DOHH2 (cell line): ENCODE measurements at regions not wholly inside any gene's neighbourhood (a gene's known extent, or its start where the extent isn't known, plus 50 kb on each side); places are given as distances from the start of the nearest gene placed in this dataset.

Source experiments
- H3F3A ChIP-seq: fragments of 200-600 bp; sonication (generic), shearing (Covaris generic); 2 replicates; pipeline ENCODE4 v1.6.0; 2016; ENCODE audit warnings: antibody characterized with exemption, mild to moderate bottlenecking; ENCODE audit not compliant: control insufficient read depth, insufficient read depth
- H3K27ac ChIP-seq: fragments of 200-600 bp; sonication (generic); 2 replicates; pipeline ENCODE4 v1.5.1; 2014; ENCODE audit warnings: low read depth, mild to moderate bottlenecking, low read length, moderate library complexity
- H3K27me3 ChIP-seq: fragments of 200-600 bp; sonication (generic); 2 replicates; pipeline ENCODE4 v1.6.1; 2014; ENCODE audit warnings: mild to moderate bottlenecking, low read length, mixed read lengths; ENCODE audit not compliant: control insufficient read depth
- H3K36me3 ChIP-seq: fragments of 200-600 bp; sonication (generic); 2 replicates; pipeline ENCODE4 v1.6.1; 2014; ENCODE audit warnings: mild to moderate bottlenecking, low read length, moderate library complexity, mixed read lengths; ENCODE audit not compliant: control insufficient read depth
- H3K4me1 ChIP-seq: fragments of 200-600 bp; sonication (generic); 2 replicates; pipeline ENCODE4 v1.6.1; 2014; ENCODE audit warnings: mild to moderate bottlenecking, low read length, mixed read lengths; ENCODE audit not compliant: control insufficient read depth
- H3K4me2 ChIP-seq: fragments of 200-600 bp; sonication (generic); 2 replicates; pipeline ENCODE4 v1.6.0; 2014; ENCODE audit warnings: mild to moderate bottlenecking, low read length, moderate library complexity
- H3K4me3 ChIP-seq: fragments of 200-600 bp; sonication (generic); 2 replicates; pipeline ENCODE4 v1.5.1; 2014; ENCODE audit warnings: mild to moderate bottlenecking, low read length, mixed read lengths
- H3K79me2 ChIP-seq: fragments of 200-600 bp; sonication (generic); 2 replicates; pipeline ENCODE4 v1.6.1; 2014; ENCODE audit warnings: mild to moderate bottlenecking, low read length, mixed read lengths; ENCODE audit not compliant: control insufficient read depth
- H3K9me2 ChIP-seq: fragments of 200-600 bp; sonication (generic); replicated peaks from 2 replicates; pipeline ENCODE4 v1.6.1; 2014; ENCODE audit warnings: mild to moderate bottlenecking, low read length, mixed read lengths; ENCODE audit not compliant: control insufficient read depth
- H3K9me3 ChIP-seq: fragments of 200-600 bp; sonication (generic); 2 replicates; pipeline ENCODE4 v1.6.1; 2014; ENCODE audit warnings: antibody characterized with exemption, low read length, mixed read lengths; ENCODE audit not compliant: control insufficient read depth, insufficient read depth
- H4K20me1 ChIP-seq: fragments of 200-600 bp; sonication (generic); 2 replicates; pipeline ENCODE4 v1.6.0; 2014; ENCODE audit warnings: low read depth, mild to moderate bottlenecking, antibody characterized with exemption, low read length, moderate library complexity; ENCODE audit not compliant: control insufficient read depth, insufficient read depth
- EZH2phosphoT487 ChIP-seq: fragments of 200-600 bp; sonication (generic); IDR thresholded peaks from 2 replicates; pipeline ENCODE4 v1.6.1; 2017; ENCODE audit warnings: borderline replicate concordance, mild to moderate bottlenecking, antibody characterized with exemption, low read length, moderate library complexity, mixed read lengths
- TF ChIP-seq, protein P1 (sequence below): fragments of 200-600 bp; sonication (generic); IDR thresholded peaks from one replicate; pipeline ENCODE4 v1.5.1; 2014; ENCODE audit warnings: antibody characterized with exemption, mild to moderate bottlenecking, low read depth, low read length; ENCODE audit not compliant: poor library complexity, severe bottlenecking

DNA sequence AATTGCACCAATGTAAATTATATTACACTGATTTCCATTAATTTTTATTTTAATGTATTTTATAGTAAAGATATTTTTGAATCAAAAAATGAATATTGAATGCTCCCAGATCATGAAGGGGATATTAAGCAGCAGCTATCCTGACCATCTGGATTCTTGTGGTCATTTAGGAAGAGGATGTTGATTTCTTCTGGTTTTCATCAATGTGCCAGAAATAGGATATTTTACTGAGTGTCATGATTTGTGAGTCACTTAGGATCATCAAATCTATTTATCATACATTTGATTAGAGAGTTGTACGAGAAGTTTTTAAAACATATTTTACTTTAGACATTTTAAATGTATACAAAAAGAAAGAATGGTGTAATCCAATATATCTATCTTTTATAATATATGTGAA, 366.3 kb upstream of the CHRM2 start:
- H3K4me1 ChIP-seq: no peaks in the 10 kb centered on the region
- H3K36me3 ChIP-seq: no peaks in the 10 kb centered on the region
- no peaks in the 10 kb centered on the region for H3K9me2 ChIP-seq
- TF ChIP-seq, protein P1, sequence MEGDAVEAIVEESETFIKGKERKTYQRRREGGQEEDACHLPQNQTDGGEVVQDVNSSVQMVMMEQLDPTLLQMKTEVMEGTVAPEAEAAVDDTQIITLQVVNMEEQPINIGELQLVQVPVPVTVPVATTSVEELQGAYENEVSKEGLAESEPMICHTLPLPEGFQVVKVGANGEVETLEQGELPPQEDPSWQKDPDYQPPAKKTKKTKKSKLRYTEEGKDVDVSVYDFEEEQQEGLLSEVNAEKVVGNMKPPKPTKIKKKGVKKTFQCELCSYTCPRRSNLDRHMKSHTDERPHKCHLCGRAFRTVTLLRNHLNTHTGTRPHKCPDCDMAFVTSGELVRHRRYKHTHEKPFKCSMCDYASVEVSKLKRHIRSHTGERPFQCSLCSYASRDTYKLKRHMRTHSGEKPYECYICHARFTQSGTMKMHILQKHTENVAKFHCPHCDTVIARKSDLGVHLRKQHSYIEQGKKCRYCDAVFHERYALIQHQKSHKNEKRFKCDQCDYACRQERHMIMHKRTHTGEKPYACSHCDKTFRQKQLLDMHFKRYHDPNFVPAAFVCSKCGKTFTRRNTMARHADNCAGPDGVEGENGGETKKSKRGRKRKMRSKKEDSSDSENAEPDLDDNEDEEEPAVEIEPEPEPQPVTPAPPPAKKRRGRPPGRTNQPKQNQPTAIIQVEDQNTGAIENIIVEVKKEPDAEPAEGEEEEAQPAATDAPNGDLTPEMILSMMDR: no peak
- TF ChIP-seq EZH2phosphoT487: no peak
- no peaks in the 10 kb centered on the region for H4K20me1 ChIP-seq
- H3K27me3 ChIP-seq: no peaks in the 10 kb centered on the region
- no peak overlapping the region for H3K27ac ChIP-seq
- H3K4me3 ChIP-seq: no peak overlapping the region
- H3K9me3 ChIP-seq: no peaks in the 10 kb centered on the region
- H3K79me2 ChIP-seq: no peaks in the 10 kb centered on the region
- H3K4me2 ChIP-seq: no peak overlapping the region
- no peaks in the 10 kb centered on the region for H3F3A ChIP-seq

- Histone ChIP-seq H3K4me1 (no peaks in the 10 kb centered on the region), H3K27ac (no peak overlapping the region), H3K9me2 (no peaks in the 10 kb centered on the region), H3K36me3 (no peaks in the 10 kb centered on the region), H3K27me3 (no peaks in the 10 kb centered on the region), H3F3A (no peaks in the 10 kb centered on the region), H4K20me1 (no peaks in the 10 kb centered on the region), H3K4me2 (no peak overlapping the region), H3K79me2 (no peaks in the 10 kb centered on the region), H3K4me3 (no peak overlapping the region), H3K9me3 (no peaks in the 10 kb centered on the region)
- TF ChIP-seq, protein P1: no peak
- no peak for TF ChIP-seq EZH2phosphoT487
These were observed 367.3 kb upstream of the CHRM2 start for GRCh38 chr7:136501151-136501550.

DNA sequence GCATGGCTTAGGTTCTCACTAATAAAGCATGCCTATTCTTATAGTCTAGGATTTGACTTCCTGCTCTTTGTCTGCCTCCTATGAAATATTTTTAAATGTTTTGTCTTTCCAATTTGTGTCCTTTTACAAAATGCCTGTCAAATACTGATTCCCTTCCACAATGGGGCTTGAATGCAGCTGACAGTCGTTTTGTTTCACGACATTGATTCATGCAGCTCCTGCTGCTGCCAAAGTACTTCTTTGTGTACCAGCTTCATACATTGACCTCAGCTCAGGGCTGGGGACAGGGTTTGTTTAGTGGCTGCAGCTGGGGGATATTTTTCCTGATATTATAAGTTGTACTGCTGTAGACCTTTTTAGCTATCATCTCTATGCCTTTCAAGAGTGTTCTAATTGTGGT, 371.9 kb upstream of the CHRM2 start:
- Histone ChIP-seq H3K4me2 (no peak overlapping the region), H3K4me1 (no peaks in the 10 kb centered on the region), H3F3A (no peaks in the 10 kb centered on the region), H3K27me3 (no peaks in the 10 kb centered on the region), H3K79me2 (no peaks in the 10 kb centered on the region), H3K9me3 (no peaks in the 10 kb centered on the region), H3K4me3 (no peak overlapping the region), H3K27ac (no peak overlapping the region), H3K36me3 (no peaks in the 10 kb centered on the region), H4K20me1 (no peaks in the 10 kb centered on the region), H3K9me2 (no peaks in the 10 kb centered on the region)
- no peak for TF ChIP-seq EZH2phosphoT487
- TF ChIP-seq, protein P1: no peak

- Histone ChIP-seq H3K4me2 (no peak overlapping the region), H3K27me3 (no peaks in the 10 kb centered on the region), H4K20me1 (no peaks in the 10 kb centered on the region), H3K9me2 (no peaks in the 10 kb centered on the region), H3K79me2 (no peaks in the 10 kb centered on the region), H3F3A (no peaks in the 10 kb centered on the region), H3K4me1 (no peaks in the 10 kb centered on the region), H3K4me3 (no peak overlapping the region), H3K9me3 (no peaks in the 10 kb centered on the region), H3K27ac (no peak overlapping the region), H3K36me3 (no peaks in the 10 kb centered on the region)
- TF ChIP-seq EZH2phosphoT487: no peak
These were observed 373.4 kb upstream of the CHRM2 start for GRCh38 chr7:136495081-136495480.
